ENCODE measurements at regions not wholly inside any gene's neighbourhood (a gene's known extent, or its start where the extent isn't known, plus 50 kb on each side); places are given as distances from the start of the nearest gene placed in this dataset.

GRCh38 chr2:238597638-238598528, 171.2 kb downstream of the ASB1 start:
- no peak for TF ChIP-seq CTCF (IDR thresholded peaks at IDR 0.05; ENCODE audit: borderline replicate concordance, extremely low read depth, low read length, poor library complexity, severe bottlenecking)
- no peak for TF ChIP-seq EZH2 (IDR thresholded peaks at IDR 0.05; ENCODE audit: borderline replicate concordance, low read depth, low read length, severe bottlenecking)

Data from DND-41 (cell line).